Bronchial epithelial cell (primary cell): ENCODE measurements at regions not wholly inside any gene's neighbourhood (a gene's known extent, or its start where the extent isn't known, plus 50 kb on each side); places are given as distances from the start of the nearest gene placed in this dataset.
"Not testable (repeated sequence)": the region's sequence is repeated elsewhere in the genome, so short reads cannot be mapped to it uniquely, and the experiment has no call there.

Source experiments
- DNase-seq: peaks from one replicate; pipeline ENCODE4 v3.0.0-alpha.2; 2010; ENCODE audit warnings: low read depth
- FAIRE-seq: peaks from 2 replicates; lab custom pipeline; 2011; peaks lifted over from hg19 to GRCh38; lab: Jason Lieb, UNC
- H3K27me3 ChIP-seq: 2 replicates; pipeline ENCODE4 v1.5.1; 2011; ENCODE audit warnings: low read length; ENCODE audit not compliant: control insufficient read depth, insufficient read depth
- H3K36me3 ChIP-seq: 2 replicates; pipeline ENCODE4 v1.5.1; 2011; ENCODE audit warnings: low read length; ENCODE audit not compliant: control insufficient read depth, insufficient read depth
- H3K4me3 ChIP-seq: 2 replicates; pipeline ENCODE4 v1.5.1; 2011; ENCODE audit warnings: mild to moderate bottlenecking, low read depth, low read length, control low read depth
- CTCF ChIP-seq: IDR thresholded peaks from 2 replicates; pipeline ENCODE4 v1.5.1; 2011; ENCODE audit warnings: mild to moderate bottlenecking, moderate library complexity, low read length, control low read depth, inconsistent platforms; ENCODE audit not compliant: insufficient read depth, severe bottlenecking

DNA sequence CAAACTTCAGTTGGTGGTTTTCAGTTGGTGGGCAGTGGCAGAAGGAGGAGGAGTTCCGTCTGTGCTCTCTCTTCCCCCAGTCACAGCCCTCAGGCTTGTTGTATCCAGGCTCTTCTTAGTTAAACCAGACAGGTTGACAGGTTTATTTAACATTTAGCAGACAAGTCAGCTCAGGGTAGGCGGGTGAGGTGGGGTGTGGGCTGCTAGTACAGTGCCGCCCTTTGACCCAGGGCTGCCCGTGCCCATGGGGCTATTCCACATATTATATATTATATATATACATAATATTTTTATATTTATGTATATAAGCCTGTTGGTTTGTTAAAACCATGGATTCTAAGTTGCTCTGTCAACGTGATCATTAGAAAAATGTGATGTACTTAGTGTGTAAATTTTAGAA lies 1740.6 kb upstream of the DEFB115 start:
- not testable (repeated sequence) for FAIRE-seq, H3K4me3 ChIP-seq, DNase-seq, H3K36me3 ChIP-seq, H3K27me3 ChIP-seq

GRCh38 chr20:29519610-29520241 lies 1737.7 kb upstream of the DEFB115 start:
- H3K36me3 ChIP-seq, DNase-seq, H3K27me3 ChIP-seq, H3K4me3 ChIP-seq, FAIRE-seq: not testable (repeated sequence)
- TF ChIP-seq CTCF = peak; percentile 37

- H3K4me3 ChIP-seq, FAIRE-seq, H3K36me3 ChIP-seq, H3K27me3 ChIP-seq: not testable (repeated sequence)
- peak; percentile 10 for DNase-seq
Measured at GRCh38 chr20:29533566-29534177, 1723.8 kb upstream of the DEFB115 start.

DNA sequence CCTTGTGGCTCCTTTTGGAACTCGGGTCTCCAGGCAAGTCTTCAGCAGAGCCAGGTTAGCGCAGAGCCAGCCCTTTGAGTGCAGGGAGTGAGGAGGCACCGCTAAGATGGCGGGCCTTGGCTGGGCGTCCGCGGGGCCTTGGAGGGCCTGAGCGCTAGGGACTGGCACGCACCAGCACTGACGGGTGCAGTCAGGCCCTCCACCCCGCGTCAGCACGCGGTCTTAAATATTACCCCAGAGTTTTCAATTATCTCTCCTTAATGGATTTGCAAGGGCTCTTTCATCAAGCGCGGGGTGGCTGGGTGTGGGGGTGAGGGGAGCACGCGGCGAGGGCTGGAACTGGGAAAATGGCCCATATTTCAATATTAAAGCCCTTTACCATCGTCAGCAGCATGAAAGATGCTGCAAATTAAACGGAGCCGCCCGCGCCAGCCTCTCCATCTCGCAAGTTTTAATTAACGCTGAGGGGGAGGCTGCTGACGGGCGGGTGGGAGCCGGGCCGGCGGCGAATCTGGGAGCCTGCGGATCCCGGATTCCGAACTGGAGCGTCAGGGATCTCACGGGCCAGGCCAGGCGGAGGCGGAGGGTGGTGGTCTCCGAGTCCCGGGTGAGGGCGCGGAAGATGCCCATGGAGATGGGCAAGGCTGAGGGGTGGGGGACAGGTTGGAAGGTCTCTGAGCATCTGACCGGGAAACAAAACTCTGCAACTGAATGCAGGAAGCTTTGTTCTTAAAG lies 1690.4 kb upstream of the DEFB115 start:
- H3K27me3 ChIP-seq, FAIRE-seq, DNase-seq, H3K36me3 ChIP-seq, H3K4me3 ChIP-seq: not testable (repeated sequence)

DNA sequence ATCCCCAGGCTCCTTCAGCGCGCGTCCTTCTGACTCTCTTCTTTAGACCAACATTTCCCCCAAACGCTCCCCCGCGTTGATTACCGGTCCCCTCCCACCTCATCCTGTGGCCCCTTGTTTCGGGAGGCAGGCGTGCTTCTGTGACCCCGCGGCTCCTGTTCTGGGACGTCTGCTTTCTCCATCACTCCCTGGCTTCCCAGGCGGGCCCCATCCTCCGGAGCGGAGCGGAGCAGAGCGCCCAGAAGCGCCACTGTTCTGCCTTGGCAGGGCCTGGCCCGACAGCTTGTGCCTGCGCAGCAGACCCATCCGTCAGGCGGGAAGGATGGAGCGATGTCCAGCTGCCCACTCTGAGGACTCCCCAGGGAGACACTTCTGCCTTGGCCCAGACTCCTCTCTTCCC lies 1689.8 kb upstream of the DEFB115 start:
- not testable (repeated sequence) for H3K36me3 ChIP-seq, FAIRE-seq, DNase-seq, H3K27me3 ChIP-seq, H3K4me3 ChIP-seq

GRCh38 chr20:29570126-29570525 lies 1687.3 kb upstream of the DEFB115 start:
- H3K36me3 ChIP-seq, FAIRE-seq, H3K4me3 ChIP-seq, H3K27me3 ChIP-seq, DNase-seq: not testable (repeated sequence)

- not testable (repeated sequence) for DNase-seq, H3K36me3 ChIP-seq, FAIRE-seq, H3K27me3 ChIP-seq, H3K4me3 ChIP-seq
Measured at GRCh38 chr20:29589530-29589929, 1667.9 kb upstream of the DEFB115 start.

DNA sequence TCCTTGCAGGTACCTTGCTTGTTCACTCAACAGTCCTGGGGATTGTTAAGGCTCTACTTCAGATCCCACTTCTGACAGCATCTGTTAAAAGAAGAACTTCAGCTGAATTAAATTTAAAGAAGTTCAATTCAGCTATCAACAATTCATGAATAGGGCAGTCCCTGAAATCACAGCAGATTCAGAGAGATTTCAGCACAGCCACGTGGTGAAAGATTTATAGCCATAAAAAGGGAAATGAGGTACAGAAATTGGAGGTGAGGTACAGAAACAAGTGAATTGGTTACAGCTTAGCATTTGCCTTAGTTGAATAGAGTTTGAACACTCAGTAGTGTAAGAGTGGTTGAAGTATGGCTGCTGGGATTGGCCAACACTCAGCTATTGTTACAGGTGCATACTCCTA lies 1653.3 kb upstream of the DEFB115 start:
- H3K27me3 ChIP-seq, FAIRE-seq, H3K4me3 ChIP-seq, DNase-seq, H3K36me3 ChIP-seq: not testable (repeated sequence)

GRCh38 chr20:29606171-29606570 lies 1651.3 kb upstream of the DEFB115 start:
- not testable (repeated sequence) for FAIRE-seq, H3K36me3 ChIP-seq, DNase-seq, H3K4me3 ChIP-seq, H3K27me3 ChIP-seq

DNA sequence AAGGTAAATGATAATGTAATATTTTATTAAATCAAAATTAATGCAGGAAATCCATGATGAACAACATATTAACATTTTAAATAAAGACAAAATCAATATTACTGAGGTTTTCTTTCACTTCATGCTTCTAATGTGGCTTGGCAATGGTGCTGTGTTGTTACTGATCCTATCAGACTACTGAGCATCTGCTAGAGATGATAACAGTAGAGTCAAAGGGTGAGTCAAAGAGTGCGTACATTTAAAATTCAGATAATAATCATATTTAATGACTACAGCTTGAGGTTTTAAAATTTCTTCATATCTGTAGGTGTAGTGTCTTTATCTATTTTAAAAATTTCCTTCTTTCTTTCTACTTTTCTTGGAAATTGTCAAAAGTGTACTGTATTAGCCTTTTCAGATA lies 1628.1 kb upstream of the DEFB115 start:
- H3K27me3 ChIP-seq, H3K4me3 ChIP-seq, H3K36me3 ChIP-seq, FAIRE-seq, DNase-seq: not testable (repeated sequence)
